Skin epidermis (tissue), 12 donors: ENCODE measurements at regions not wholly inside any gene's neighbourhood (a gene's known extent, or its start where the extent isn't known, plus 50 kb on each side); places are given as distances from the start of the nearest gene placed in this dataset.
"Not testable (repeated sequence)": the region's sequence is repeated elsewhere in the genome, so short reads cannot be mapped to it uniquely, and the experiment has no call there.

Source experiments
- H3K27ac ChIP-seq, 21 experiments: fragments of 200-600 bp; sonication (generic) in 11 of 21; one replicate each; pipeline ENCODE4 v1.5.0; 2020; ENCODE audit warnings: mild to moderate bottlenecking in 3 of 21, inconsistent platforms in 2 of 21, moderate library complexity in 2 of 21
- H3K4me3 ChIP-seq, 7 experiments: fragments of 200-600 bp; sonication (generic) in 2 of 7; one replicate each; pipeline ENCODE4 v1.5.0; 2020; ENCODE audit warnings: inconsistent platforms in 2 of 7, mild to moderate bottlenecking in 2 of 7, moderate library complexity in 1 of 7

DNA sequence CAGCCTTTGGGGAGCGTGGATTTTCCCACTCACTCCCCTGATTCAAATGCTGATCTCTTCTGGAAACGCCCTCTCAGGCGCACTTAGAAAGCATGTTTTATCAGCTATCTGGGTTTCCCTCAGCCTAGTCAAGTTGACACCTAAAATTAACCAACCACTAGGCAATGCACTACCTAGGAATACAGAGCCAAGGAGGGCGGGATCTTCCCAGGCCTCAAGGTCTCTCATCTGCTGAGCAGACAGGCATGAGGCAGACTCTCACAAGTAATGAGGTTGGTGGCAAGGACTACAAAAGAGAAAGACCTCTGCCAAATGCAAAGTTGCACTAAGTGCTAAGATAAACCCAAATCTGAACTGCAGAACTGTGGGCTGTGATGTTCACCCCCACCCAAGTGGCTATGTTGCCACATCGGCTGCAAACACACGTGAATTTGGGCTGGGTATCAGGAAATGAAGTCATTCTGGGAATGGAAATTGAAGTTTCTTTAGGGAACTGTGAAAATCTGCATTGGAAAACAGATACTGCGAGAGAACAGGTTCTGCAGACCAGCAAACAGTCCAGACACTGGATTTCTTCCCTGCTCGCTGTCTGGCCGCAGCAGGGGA is 186.6 kb downstream of the LMLN start:
- not testable (repeated sequence) for H3K27ac ChIP-seq, H3K4me3 ChIP-seq

DNA sequence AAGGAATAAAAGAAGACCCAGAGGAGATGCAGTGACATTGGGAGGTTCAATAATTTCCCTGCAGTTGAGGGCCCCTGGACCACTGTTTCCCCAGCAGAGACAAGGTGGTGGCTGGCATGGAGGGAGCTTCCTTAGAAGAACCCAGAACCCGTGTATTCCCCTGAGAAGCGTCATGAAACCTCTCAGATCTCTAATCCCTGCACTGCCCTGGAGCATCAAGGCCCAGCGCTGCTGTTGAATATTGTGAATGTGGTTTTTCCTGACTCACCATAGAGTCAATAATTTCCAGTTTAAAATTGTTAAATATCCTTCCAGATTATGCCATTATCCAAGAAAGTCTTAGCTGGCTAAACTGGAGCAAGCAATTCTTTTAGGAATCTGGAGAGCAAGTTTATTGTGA is 187.2 kb downstream of the LMLN start:
- H3K4me3 ChIP-seq, H3K27ac ChIP-seq: not testable (repeated sequence)

DNA sequence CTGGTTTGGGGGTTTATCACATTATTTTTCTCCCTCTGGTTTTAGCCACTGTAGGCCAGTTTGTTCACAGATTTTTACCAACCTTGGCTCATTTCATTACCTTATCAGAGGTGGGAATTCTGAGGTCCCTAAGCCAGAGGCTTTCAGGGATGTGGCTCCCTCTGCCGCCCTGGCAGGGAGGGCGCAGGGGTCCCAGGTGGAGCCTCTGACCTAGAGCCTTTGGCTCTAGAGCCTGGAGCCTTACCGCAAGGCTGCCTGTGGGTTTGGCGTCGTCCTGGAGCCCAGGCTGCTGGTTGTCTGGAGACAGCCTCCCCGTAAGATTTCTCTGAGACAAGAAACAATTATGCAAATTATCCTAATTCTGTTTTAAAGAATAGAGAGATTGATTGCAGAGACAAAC is 188.0 kb downstream of the LMLN start:
- H3K4me3 ChIP-seq = not testable (repeated sequence)
- H3K27ac ChIP-seq = peak overlapping the region in 1 of 21 experiments; percentile 44

DNA sequence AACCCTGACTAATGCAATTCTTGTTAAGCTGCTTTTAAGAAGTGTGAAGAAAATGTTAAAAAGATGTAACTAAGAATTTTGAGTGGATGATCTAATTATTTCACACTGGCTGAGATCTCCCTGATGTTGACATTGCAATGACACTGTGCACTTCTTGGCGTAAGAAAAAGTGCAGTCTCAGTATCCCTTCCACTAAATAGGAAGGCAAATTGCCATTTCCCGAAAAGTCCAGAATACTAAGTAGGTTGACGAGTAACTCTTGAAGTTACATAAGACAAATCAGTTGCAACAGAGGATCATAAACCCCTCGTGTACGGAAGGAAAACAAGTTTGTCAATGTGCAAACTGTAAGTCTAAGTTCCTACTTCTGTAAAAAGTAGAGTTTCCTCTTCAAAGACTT is 189.9 kb downstream of the LMLN start:
- not testable (repeated sequence) for H3K4me3 ChIP-seq
- H3K27ac ChIP-seq = peak overlapping the region in 1 of 21 experiments; percentile 21

DNA sequence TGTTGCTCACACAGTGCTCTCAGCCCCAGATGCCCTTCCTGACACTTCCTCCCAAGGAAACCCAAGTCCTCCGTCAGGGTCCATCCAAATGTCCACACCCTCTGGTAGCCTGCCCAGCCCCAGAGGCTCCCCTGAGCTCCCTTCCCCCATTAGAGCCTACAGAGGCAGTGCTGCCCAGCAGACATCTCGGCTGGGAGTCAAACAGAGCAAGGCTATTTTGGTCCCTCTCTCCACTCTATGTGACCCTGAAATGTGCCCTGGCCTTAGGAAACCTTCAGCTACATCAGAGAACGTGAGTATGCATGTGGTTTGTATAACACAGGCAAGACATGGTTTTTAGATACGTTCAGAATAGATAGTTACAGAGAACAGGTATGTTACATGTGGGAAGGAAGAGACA is 191.8 kb downstream of the LMLN start:
- not testable (repeated sequence) for H3K27ac ChIP-seq

DNA sequence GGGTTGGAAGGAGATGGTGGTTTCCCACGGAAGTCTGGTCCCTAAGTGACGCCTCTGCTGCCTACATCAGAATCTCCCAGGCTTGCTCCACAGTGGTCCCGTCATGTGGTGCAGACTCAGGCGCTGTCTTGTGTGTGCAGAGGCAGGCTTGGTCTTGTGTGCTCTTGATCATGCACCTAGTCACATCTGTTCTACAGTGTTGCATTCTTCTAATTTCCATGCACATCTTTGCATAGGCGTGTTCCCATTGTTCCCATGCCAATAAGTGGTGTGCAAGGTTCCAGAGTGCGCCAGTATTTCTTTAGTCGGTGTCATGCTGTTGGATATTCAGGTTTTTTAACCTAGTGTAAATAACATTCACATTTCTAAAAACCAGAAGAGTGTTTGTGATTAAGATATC is 195.8 kb downstream of the LMLN start:
- not testable (repeated sequence) for H3K27ac ChIP-seq, H3K4me3 ChIP-seq

More for the DNA sequence above, 191.8 kb downstream of the LMLN start:
- not testable (repeated sequence) for H3K4me3 ChIP-seq

DNA sequence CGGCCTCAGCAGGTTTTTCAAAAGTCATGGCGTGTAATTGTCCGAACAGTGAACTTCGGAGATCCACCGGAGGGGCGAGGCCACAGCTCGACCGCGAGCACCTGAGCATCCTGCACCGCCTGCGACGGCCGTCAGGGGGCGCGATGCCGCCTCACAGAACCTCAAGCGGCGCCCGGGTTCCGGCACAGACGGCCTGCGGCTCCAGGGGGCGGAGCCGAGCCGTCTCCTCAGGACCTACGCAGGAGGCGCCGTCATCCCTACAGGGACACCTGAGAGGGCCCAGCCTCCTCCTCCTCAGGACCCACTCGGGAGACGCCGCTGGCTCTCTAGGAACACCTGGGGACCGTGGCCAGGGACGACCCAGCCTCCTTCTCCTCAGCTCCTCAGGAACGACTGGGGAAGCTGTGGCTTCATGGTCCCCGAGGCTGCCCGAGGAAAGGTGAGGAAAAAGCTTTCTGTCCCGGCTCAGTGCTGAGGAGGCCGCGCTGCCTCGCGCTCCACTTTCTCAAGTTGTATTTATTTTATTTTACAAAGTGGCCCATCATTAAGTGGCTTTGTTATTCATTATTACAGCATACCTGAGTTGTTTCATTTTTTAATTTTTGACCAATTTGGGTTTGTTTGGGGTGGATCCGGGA is 197.3 kb downstream of the LMLN start:
- not testable (repeated sequence) for H3K27ac ChIP-seq, H3K4me3 ChIP-seq

DNA sequence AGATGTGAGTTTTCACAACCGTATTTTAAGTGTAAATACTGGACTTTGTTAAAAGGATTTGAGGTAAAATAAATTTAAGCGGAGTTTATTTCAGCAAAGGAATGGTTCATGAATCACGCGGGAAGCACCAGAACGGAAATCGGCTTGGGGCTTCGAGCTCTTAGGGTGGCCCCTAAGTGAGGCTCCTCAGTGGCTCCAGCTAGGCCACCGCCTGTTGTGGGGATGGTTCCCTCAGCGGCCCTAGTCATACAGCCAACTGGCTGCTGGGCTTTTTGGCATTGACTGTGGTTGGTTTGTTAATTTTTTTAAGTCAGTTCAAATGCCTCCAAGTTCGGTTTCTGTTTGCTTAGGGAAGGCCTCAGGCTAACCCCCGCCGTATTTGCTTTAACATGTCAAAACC is 198.0 kb downstream of the LMLN start:
- not testable (repeated sequence) for H3K27ac ChIP-seq

DNA sequence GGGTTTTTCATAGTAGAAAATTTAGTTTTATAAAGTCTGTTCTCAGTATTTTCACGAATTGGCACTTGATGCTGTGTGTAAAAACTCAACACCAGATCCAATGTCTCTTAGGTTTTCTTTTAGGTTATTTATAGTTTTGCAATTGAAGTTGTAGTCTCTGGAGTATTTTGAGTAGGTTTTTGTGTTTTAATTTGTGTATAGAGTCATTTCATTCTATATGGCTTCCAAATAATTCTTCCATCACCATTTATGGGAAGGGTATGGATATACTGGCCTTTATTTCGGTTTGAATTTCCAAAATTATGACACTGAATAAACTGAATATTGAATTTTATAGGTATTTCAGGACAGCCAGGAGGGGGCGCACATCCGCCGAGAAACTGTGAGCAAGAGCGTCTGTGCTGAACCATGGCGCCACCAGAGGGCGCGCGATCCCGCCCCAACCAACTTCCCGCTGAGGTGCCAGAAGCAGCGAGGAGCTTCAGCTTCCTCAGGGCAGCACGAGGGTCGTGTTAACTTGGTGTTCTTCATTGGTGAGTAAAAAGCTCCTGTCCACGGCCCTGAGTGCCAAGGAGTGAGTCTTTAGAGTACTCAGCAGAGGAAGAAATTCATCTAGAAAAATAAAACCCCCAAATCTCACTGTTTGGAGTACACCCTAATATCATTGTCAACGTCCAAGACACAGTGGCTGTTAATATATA is 207.5 kb downstream of the LMLN start:
- not testable (repeated sequence) for H3K4me3 ChIP-seq, H3K27ac ChIP-seq

More for the DNA sequence above, 198.0 kb downstream of the LMLN start:
- not testable (repeated sequence) for H3K4me3 ChIP-seq

DNA sequence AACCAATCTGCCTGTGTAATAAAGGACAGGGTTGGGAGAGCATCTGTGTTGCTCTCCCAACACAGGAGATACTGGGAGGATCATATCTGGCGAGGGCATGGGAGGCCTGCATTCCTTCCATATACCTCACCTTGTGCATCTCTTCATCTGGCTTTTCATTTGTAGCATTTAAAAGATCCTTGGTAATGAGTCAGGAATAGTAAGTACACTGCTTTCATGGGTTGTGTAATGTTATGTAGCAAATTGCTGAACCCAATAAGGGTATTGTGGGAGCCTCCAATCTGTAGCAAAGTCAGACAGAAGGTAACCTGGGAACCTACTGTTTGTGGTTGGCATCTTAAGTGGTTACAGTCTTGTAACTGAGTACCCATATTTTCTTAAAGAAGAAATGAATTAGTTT is 210.8 kb downstream of the LMLN start:
- H3K27ac ChIP-seq, H3K4me3 ChIP-seq: not testable (repeated sequence)

DNA sequence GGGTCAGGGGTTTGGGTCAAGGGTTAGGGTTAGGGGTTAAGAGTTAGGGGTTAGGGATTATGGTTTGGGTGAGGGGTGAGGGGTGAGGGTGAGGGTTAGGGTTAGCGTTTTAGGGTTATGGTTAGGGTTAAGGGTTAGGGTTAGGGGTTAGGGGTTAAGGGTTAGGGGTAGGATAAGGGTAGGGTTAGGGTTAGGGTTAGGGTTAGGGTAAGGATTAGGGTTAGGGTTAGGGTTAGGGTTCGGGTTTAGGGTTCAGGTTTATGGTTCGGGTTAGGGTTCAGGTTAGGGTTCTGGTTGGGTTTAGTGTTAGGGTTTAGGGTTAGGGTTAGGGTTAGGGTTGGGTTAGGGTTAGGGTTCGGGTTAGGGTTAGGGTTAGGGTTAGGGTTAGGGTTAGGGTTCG is 213.1 kb downstream of the LMLN start:
- H3K27ac ChIP-seq = not testable (repeated sequence)

DNA sequence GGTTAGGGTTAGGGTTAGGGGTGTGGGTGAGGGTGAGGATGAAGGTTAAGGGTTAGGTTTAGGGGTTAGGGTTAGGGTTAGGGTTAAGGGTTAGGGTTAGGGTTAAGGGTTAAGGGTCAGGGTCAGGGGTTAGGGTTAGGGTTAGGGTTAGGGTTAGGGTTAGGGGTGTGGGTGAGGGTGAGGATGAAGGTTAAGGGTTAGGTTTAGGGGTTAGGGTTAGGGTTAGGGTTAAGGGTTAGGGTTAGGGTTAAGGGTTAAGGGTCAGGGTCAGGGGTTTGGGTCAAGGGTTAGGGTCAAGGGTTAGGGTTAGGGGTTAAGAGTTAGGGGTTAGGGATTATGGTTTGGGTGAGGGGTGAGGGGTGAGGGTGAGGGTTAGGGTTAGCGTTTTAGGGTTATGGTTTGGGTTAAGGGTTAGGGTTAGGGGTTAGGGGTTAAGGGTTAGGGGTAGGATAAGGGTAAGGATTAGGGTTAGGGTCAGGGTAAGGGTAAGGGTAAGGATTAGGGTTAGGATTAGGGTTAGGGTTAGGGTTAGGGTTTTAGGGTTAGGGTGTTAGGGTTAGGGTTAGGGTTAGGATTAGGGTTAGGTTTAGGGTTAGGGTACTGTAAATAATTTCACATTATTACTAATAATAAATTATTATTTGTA is 214.0 kb downstream of the LMLN start:
- H3K4me3 ChIP-seq, H3K27ac ChIP-seq: not testable (repeated sequence)

More for the DNA sequence above, 213.1 kb downstream of the LMLN start:
- not testable (repeated sequence) for H3K4me3 ChIP-seq
